Parathyroid adenoma (tissue), 2 donors: ENCODE measurements at regions not wholly inside any gene's neighbourhood (a gene's known extent, or its start where the extent isn't known, plus 50 kb on each side); places are given as distances from the start of the nearest gene placed in this dataset.

Experiments used
- H2AFZ ChIP-seq: fragments of 300-600 bp; sonication (generic); one replicate; pipeline ENCODE4 v1.7.0; 2017; ENCODE audit warnings: antibody characterized with exemption, mild to moderate bottlenecking
- H3K27ac ChIP-seq: fragments of 300-600 bp; sonication (generic); one replicate; pipeline ENCODE4 v1.7.0; 2017
- H3K27me3 ChIP-seq: fragments of 300-600 bp; sonication (generic); one replicate; pipeline ENCODE4 v1.7.0; 2017; ENCODE audit warnings: low read length; ENCODE audit not compliant: control insufficient read depth, insufficient read depth
- H3K36me3 ChIP-seq: fragments of 300-600 bp; sonication (generic); one replicate; pipeline ENCODE4 v1.7.0; 2017; ENCODE audit warnings: low read length; ENCODE audit not compliant: control insufficient read depth, insufficient read depth
- H3K4me1 ChIP-seq: fragments of 300-600 bp; sonication (generic); one replicate; pipeline ENCODE4 v1.7.0; 2017; ENCODE audit warnings: control low read depth
- H3K4me2 ChIP-seq: fragments of 300-600 bp; sonication (generic); one replicate; pipeline ENCODE4 v1.7.0; 2017; ENCODE audit warnings: low read length
- H3K4me3 ChIP-seq: fragments of 300-600 bp; sonication (generic); one replicate; pipeline ENCODE4 v1.7.0; 2017; ENCODE audit warnings: low read depth, low read length
- H3K79me2 ChIP-seq: fragments of 300-600 bp; sonication (generic); one replicate; pipeline ENCODE4 v1.7.0; 2017; ENCODE audit warnings: control low read depth
- H3K9ac ChIP-seq: fragments of 300-600 bp; sonication (generic); one replicate; pipeline ENCODE4 v1.7.0; 2017; ENCODE audit warnings: mild to moderate bottlenecking
- H3K9me3 ChIP-seq: fragments of 300-600 bp; sonication (generic); one replicate; pipeline ENCODE4 v1.7.0; 2017; ENCODE audit warnings: low read length; ENCODE audit not compliant: control insufficient read depth
- TF ChIP-seq, protein P1 (sequence below): fragments of 300-600 bp; sonication (generic); IDR thresholded peaks from one replicate; pipeline ENCODE4 v1.7.0; 2017; ENCODE audit warnings: antibody characterized with exemption, mild to moderate bottlenecking
- donor health status: primary hyperparathyroidism.

DNA sequence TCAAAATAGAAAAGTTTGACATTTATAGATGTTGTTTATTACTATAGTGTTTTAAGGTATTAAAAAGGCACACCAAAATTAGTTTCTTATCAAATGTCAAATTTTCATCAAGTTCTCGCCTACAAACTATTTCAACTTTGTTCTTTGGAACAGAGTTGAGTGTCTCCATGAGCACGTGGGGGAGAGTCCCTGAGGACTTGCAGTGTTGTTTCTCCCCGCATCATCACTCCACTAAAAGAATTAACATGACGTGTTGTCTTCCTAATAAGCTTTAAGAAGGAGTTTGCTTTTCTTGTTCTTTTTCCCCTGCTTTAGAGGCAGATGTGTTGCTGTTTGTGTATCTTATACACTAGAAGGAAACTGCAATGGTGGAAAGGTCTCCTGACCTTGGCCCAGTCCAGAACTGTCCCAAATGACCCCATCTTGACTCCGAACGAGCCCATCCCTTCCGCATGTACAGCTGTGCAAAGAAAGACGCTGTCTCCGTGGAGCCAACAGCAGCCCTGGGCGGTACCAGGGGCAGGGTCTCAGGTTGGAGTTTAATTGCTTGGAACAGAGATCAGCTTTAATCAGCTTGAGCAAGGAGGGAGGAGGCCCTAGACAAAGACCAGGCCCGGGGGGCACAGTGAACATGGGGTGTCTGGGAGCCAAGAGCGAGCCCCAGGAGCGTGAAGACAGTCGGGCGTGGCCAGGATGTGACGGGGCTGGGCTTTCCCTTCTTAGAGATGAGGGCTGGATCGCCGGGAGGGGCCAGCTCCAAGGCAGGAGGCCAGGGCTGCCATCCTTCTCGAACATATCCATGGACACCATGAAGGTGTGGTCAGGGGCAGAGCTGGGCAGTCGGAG, 215.4 kb upstream of the RTL1 start:
- H3K27me3 ChIP-seq: no peaks in the 10 kb centered on the region
- H3K79me2 ChIP-seq: no peaks in the 10 kb centered on the region
- H3K4me2 ChIP-seq: no peak overlapping the region
- no peak overlapping the region for H3K9ac ChIP-seq
- H3K4me1 ChIP-seq: no peaks in the 10 kb centered on the region
- no peaks in the 10 kb centered on the region for H3K9me3 ChIP-seq
- no peak overlapping the region for H3K27ac ChIP-seq
- H2AFZ ChIP-seq: no peak overlapping the region
- no peak overlapping the region for H3K4me3 ChIP-seq
- TF ChIP-seq, protein P1, sequence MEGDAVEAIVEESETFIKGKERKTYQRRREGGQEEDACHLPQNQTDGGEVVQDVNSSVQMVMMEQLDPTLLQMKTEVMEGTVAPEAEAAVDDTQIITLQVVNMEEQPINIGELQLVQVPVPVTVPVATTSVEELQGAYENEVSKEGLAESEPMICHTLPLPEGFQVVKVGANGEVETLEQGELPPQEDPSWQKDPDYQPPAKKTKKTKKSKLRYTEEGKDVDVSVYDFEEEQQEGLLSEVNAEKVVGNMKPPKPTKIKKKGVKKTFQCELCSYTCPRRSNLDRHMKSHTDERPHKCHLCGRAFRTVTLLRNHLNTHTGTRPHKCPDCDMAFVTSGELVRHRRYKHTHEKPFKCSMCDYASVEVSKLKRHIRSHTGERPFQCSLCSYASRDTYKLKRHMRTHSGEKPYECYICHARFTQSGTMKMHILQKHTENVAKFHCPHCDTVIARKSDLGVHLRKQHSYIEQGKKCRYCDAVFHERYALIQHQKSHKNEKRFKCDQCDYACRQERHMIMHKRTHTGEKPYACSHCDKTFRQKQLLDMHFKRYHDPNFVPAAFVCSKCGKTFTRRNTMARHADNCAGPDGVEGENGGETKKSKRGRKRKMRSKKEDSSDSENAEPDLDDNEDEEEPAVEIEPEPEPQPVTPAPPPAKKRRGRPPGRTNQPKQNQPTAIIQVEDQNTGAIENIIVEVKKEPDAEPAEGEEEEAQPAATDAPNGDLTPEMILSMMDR: no peak
- no peaks in the 10 kb centered on the region for H3K36me3 ChIP-seq

DNA sequence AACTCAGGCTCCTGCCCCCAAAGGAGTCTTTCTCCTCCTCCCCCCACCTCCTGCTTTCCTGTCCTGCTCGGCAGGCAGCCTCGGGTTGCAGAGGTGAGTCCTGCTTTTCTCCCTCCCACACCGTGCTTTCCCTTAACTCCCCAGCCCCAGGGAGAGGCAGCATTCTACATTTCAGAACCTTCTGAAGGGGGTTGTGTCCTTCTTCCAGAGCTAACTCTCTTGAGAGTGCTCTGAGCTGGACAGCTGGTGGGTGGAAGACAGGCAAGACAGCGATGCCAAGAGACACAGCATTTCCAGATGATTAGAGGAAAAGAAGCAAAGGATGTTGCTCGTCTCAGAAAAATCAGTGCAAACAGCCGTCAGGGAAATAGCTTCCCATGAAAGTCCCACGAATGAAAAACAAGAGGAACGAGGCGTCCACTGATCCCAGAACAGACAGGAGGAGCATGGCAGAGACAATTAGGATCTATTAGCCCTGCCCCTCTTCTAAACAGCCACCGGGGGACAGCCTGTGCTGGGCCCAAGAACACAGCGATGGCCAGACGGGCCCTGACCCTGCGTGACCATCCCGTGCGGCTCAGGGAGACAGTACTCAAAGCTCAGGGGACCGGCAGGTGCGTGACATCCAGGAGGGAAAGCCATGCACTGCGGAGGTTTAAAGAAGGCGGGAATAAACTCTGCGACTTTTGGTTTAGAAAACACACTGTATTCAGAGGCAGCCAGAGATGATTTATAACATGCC, 216.5 kb upstream of the RTL1 start:
- Histone ChIP-seq H3K27me3 (no peaks in the 10 kb centered on the region), H2AFZ (no peak overlapping the region), H3K79me2 (no peaks in the 10 kb centered on the region), H3K9ac (no peak overlapping the region), H3K4me3 (no peak overlapping the region), H3K9me3 (no peaks in the 10 kb centered on the region), H3K27ac (no peak overlapping the region), H3K36me3 (no peaks in the 10 kb centered on the region), H3K4me2 (no peak overlapping the region), H3K4me1 (no peaks in the 10 kb centered on the region)
- TF ChIP-seq, protein P1: no peak

DNA sequence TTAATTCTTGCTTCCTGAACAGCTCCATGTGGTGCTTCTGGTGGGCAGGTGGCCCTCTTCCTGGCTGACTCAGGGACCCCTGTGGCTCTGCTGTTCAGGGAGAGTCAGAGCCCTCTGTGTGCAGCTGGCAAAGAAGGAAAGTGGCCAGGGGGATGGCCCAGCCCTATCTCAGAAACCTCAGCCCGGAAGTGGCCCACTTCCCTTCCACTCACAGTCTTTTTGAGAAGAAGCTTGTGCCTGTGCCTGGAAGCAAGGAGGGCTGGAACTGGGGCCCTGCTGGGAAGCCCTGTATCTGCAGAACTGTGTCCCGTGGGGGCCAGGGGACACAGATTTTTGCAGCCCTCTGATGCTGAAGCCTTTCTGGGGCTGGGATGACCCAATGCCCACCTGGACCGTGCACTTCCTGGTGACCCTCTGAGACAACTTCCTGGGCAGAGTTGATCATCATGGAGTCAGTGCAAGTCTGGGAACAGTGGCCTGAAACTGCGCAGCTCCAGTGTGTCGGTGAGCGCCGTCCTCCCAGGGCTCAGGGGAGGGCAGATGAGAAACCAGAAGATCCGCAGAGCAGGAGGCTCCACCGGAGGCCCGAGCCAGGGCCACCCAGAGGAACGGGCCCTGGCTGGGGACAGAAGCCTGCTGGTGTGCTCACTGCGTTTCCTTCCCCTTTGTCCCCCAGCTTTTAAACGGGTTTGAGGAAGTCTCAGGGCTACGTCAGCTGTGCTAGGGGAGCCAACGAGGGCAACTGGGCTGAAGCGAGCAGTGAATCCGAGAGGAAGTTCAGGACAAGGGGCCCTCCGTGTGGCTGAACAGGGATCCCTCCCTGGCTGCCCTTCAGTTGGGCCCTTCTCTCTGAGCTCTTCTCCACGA, 217.4 kb upstream of the RTL1 start:
- no peaks in the 10 kb centered on the region for H3K36me3 ChIP-seq
- TF ChIP-seq, protein P1: no peak
- no peaks in the 10 kb centered on the region for H3K79me2 ChIP-seq
- no peak overlapping the region for H3K9ac ChIP-seq
- H3K27me3 ChIP-seq: no peaks in the 10 kb centered on the region
- no peaks in the 10 kb centered on the region for H3K9me3 ChIP-seq
- H3K4me2 ChIP-seq: no peak overlapping the region
- no peaks in the 10 kb centered on the region for H3K4me1 ChIP-seq
- no peak overlapping the region for H3K4me3 ChIP-seq
- H2AFZ ChIP-seq: no peak overlapping the region
- no peak overlapping the region for H3K27ac ChIP-seq

DNA sequence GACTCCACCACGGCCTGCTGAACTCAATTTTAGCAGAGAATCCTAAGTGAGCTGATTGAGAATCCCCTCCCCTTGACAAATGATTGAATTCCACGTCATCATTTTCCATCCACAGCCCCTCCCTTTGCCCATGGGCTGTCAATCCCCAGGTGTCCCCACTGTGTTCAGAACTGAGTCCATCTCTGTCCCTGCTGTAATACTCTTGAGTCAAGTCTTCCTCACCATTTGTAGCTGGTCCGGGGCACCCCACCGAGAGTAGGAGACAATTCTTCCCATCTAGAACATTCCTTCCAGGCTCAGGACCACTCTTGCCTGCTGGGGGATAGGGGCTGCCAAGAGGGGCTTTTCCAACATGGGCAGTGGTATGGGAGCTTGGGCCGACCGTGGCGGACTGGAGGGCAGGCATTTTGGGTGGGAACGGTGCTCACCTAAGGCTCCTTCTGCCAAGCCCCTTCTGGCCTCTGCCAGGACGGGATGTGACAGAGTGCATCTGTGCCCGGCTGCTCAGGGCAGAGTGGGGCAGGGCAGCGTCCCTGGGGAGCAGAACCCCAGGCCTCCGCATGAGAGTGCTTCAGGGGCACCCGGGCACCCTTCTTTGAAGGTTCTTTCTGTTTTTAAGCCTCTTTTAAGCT, 218.1 kb upstream of the RTL1 start:
- no peaks in the 10 kb centered on the region for H3K9me3 ChIP-seq
- no peaks in the 10 kb centered on the region for H3K79me2 ChIP-seq
- H3K4me3 ChIP-seq: no peak overlapping the region
- H3K27me3 ChIP-seq: no peaks in the 10 kb centered on the region
- H3K27ac ChIP-seq: no peak overlapping the region
- no peak overlapping the region for H3K4me2 ChIP-seq
- TF ChIP-seq, protein P1: no peak
- no peaks in the 10 kb centered on the region for H3K36me3 ChIP-seq
- no peak overlapping the region for H3K9ac ChIP-seq
- no peaks in the 10 kb centered on the region for H3K4me1 ChIP-seq
- H2AFZ ChIP-seq: no peak overlapping the region
